A673 (cell line): ENCODE measurements at regions not wholly inside any gene's neighbourhood (a gene's known extent, or its start where the extent isn't known, plus 50 kb on each side); places are given as distances from the start of the nearest gene placed in this dataset.

Experiments used
- BruUV-seq: library from RNA; stranded (reverse); fragments of 400-500 nt; replicated peaks from 2 replicates; lab custom pipeline; 2021; lab: Mats Ljungman, UMichigan
- CTCF ChIA-PET: fragments of 300-600 bp; sonication (Branson Sonifier 250); formaldehyde crosslinking; loops from one replicate; lab custom pipeline; 2022; ENCODE audit warnings: antibody characterized with exemption; lab: Charles Lee
- POLR2A ChIA-PET: fragments of 300-600 bp; sonication (Branson Sonifier 250); formaldehyde crosslinking; loops from one replicate; lab custom pipeline; 2022; ENCODE audit warnings: antibody characterized with exemption; ENCODE audit not compliant: low non-redundant PET; lab: Charles Lee
- DNase-seq: peaks from one replicate; pipeline ENCODE4 v3.0.0-alpha.2; 2015; ENCODE audit warnings: low spot score
- H3K27ac ChIP-seq: fragments of 200-600 bp; sonication (generic); 2 replicates; pipeline ENCODE4 v1.5.1; 2016; ENCODE audit warnings: mixed run types, low read depth, mild to moderate bottlenecking, mixed read lengths, antibody characterized with exemption, low read length; ENCODE audit not compliant: poor library complexity, severe bottlenecking
- H3K27me3 ChIP-seq: fragments of 200-600 bp; sonication (generic); replicated peaks from 2 replicates; pipeline ENCODE4 v1.6.1; 2017; ENCODE audit warnings: mixed run types, low read depth, mild to moderate bottlenecking, mixed read lengths, antibody characterized with exemption, low read length; ENCODE audit not compliant: insufficient read depth, poor library complexity
- H3K36me3 ChIP-seq: fragments of 200-600 bp; sonication (generic); 2 replicates; pipeline ENCODE4 v1.6.1; 2016; ENCODE audit warnings: mixed run types, mild to moderate bottlenecking, mixed read lengths, antibody characterized with exemption, low read length; ENCODE audit not compliant: insufficient read depth, poor library complexity, severe bottlenecking
- H3K4me1 ChIP-seq: fragments of 200-600 bp; sonication (generic); 2 replicates; pipeline ENCODE4 v1.6.1; 2017; ENCODE audit warnings: mixed run types, mild to moderate bottlenecking, mixed read lengths, antibody characterized with exemption, low read length; ENCODE audit not compliant: insufficient read depth, poor library complexity, severe bottlenecking
- H3K4me3 ChIP-seq: fragments of 200-600 bp; sonication (generic); 2 replicates; pipeline ENCODE4 v1.5.1; 2016; ENCODE audit warnings: low read depth, mixed run types, mild to moderate bottlenecking, mixed read lengths, low read length; ENCODE audit not compliant: poor library complexity, severe bottlenecking
- H3K9me3 ChIP-seq: fragments of 200-600 bp; sonication (generic); 2 replicates; pipeline ENCODE4 v1.6.1; 2016; ENCODE audit warnings: mixed run types, low read depth, mild to moderate bottlenecking, mixed read lengths, antibody characterized with exemption, low read length; ENCODE audit not compliant: poor library complexity, severe bottlenecking
- CTCF ChIP-seq: fragments of 300-800, 200-600 bp; sonication (generic); conservative IDR thresholded peaks from 2 replicates; pipeline ENCODE4 v1.5.1; 2017; ENCODE audit warnings: low read depth, mild to moderate bottlenecking, antibody characterized with exemption, low read length, moderate library complexity, mixed read lengths
- EZH2 ChIP-seq: fragments of 200-600 bp; sonication (generic); IDR thresholded peaks from 2 replicates; pipeline ENCODE4 v1.6.1; 2017; ENCODE audit warnings: borderline replicate concordance, low read depth, mild to moderate bottlenecking, mixed read lengths, antibody characterized with exemption, low read length; ENCODE audit not compliant: poor library complexity, severe bottlenecking
- intact Hi-C: fragments of 100-400 bp; cut with micrococcal nuclease; formaldehyde crosslinking; loops from one replicate; pipeline ENCODE4 v1.10.0; 2022; ENCODE audit not compliant: unreplicated experiment

GRCh38 chr3:31392568-31392967, 140.2 kb upstream of the STT3B start:
- intact Hi-C loops = no loop called here
- H3K27me3 ChIP-seq = no peaks in the 10 kb centered on the region
- no peak overlapping the region for H3K4me3 ChIP-seq
- DNase-seq = no peak
- H3K36me3 ChIP-seq = no peaks in the 10 kb centered on the region
- H3K9me3 ChIP-seq = no peaks in the 10 kb centered on the region
- ChIA-PET CTCF (no interaction called here), POLR2A (no interaction called here)
- H3K27ac ChIP-seq = no peak overlapping the region
- no TSS peak for BruUV-seq
- no peaks in the 10 kb centered on the region for H3K4me1 ChIP-seq
- TF ChIP-seq CTCF = no peak
- TF ChIP-seq EZH2 = no peak

GRCh38 chr3:31399271-31399670, 133.5 kb upstream of the STT3B start:
- TF ChIP-seq CTCF (no peak), EZH2 (no peak)
- Histone ChIP-seq H3K27ac (no peak overlapping the region), H3K4me1 (no peaks in the 10 kb centered on the region), H3K4me3 (no peak overlapping the region), H3K9me3 (no peaks in the 10 kb centered on the region), H3K36me3 (no peaks in the 10 kb centered on the region), H3K27me3 (no peaks in the 10 kb centered on the region)
- intact Hi-C loops = no loop called here
- DNase-seq = no peak
- CTCF ChIA-PET = no interaction called here
- no TSS peak for BruUV-seq
- POLR2A ChIA-PET = no interaction called here

GRCh38 chr3:31402117-31402516, 130.6 kb upstream of the STT3B start:
- BruUV-seq = no TSS peak
- no peaks in the 10 kb centered on the region for H3K9me3 ChIP-seq
- no peak for TF ChIP-seq CTCF
- no peak for TF ChIP-seq EZH2
- no peaks in the 10 kb centered on the region for H3K36me3 ChIP-seq
- H3K4me1 ChIP-seq = no peaks in the 10 kb centered on the region
- H3K27me3 ChIP-seq = peaks cover 3% of the 10 kb centered on the region
- no peak overlapping the region for H3K27ac ChIP-seq
- ChIA-PET CTCF (no interaction called here), POLR2A (no interaction called here)
- no peak overlapping the region for H3K4me3 ChIP-seq
- DNase-seq = no peak
- intact Hi-C loops = no loop called here
